ENCODE measurements at regions not wholly inside any gene's neighbourhood (a gene's known extent, or its start where the extent isn't known, plus 50 kb on each side); places are given as distances from the start of the nearest gene placed in this dataset.

DNA sequence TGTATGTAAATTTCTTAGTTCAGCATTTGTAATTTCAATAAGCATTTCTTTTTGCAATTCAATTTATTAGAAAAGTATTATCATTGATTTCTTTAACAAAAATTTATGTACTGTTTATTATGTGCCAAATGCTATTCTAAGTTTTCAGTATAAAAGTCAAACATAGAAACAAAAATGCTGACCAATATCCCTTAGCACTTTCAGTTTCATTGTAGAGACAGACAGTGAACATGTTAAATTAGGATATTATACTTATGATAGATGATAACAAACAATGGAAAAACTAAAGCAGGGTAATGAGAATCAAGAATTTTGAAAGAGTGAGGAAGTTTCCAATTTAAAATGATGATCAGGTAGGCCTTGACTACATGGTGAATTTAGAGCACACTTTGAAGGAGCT is 1106.0 kb downstream of the TAF11L14 start:
- Histone ChIP-seq H3K14ac (ENCODE audit: low read length) (no peak overlapping the region), H4K8ac (ENCODE audit: low read depth, low read length) (no peak overlapping the region), H3K23ac (ENCODE audit: low read length) (no peak overlapping the region), H3K18ac (ENCODE audit: low read length) (no peak overlapping the region), H3K79me2 (ENCODE audit: control insufficient read depth, insufficient read depth, low read length, poor library complexity) (no peaks in the 10 kb centered on the region), H2AK5ac (ENCODE audit: low read length) (no peak overlapping the region), H3K27ac (ENCODE audit: low read depth, low read length) (no peak overlapping the region), H2AFZ (ENCODE audit: insufficient read depth, low read length, poor library complexity) (no peak overlapping the region), H2BK5ac (ENCODE audit: low read depth, low read length, poor library complexity) (no peak overlapping the region), H3K9me3 (ENCODE audit: insufficient read depth, low read depth, low read length) (no peaks in the 10 kb centered on the region), H2BK12ac (ENCODE audit: low read length) (no peak overlapping the region), H3K27me3 (ENCODE audit: insufficient read depth, low read length) (no peaks in the 10 kb centered on the region), H2BK120ac (ENCODE audit: insufficient read depth, low read length, poor library complexity) (no peak overlapping the region), H3K36me3 (ENCODE audit: control insufficient read depth in 1 of 2, insufficient read depth in 2 of 2, low read length in 2 of 2) (no peaks in the 10 kb centered on the region), H3K4ac (ENCODE audit: low read depth, low read length) (no peak overlapping the region), H3K4me3 (ENCODE audit: low read depth, low read length) (no peak overlapping the region), H3K79me1 (ENCODE audit: low read length) (no peaks in the 10 kb centered on the region), H3K4me1 (ENCODE audit: control insufficient read depth in 1 of 2, insufficient read depth in 2 of 2, low read length in 2 of 2) (no peaks in the 10 kb centered on the region), H4K12ac (ENCODE audit: low read depth, low read length) (no peak overlapping the region), H3K9ac (ENCODE audit: low read length) (no peak overlapping the region), H4K91ac (ENCODE audit: low read depth, low read length) (no peak overlapping the region), H3K4me2 (ENCODE audit: low read length) (no peak overlapping the region)
- no peak for DNase-seq

DNA sequence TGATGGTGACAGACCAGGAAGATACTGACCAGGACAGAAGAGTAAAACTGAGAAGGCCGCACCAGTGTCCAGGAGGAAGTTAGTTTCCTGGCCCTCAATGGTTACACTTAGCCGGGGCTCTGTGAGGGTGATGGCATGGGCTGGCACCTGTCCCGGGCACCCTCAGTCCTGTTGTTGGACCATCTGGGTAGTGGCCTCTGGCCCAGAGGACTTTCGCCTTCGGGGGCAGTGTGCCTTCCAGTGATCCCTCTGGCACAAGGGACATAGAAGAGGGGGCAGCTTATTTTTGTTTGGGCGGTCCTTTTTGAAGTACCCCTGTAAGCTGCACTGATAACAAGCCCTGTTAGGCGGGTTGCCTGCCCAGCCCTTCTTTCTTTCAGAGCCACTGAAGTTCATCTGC is 1108.6 kb downstream of the TAF11L14 start:
- Histone ChIP-seq H3K18ac (ENCODE audit: low read length) (no peak overlapping the region), H2BK5ac (ENCODE audit: low read depth, low read length, poor library complexity) (no peak overlapping the region), H4K8ac (ENCODE audit: low read depth, low read length) (no peak overlapping the region), H3K79me2 (ENCODE audit: control insufficient read depth, insufficient read depth, low read length, poor library complexity) (no peaks in the 10 kb centered on the region), H3K27me3 (ENCODE audit: insufficient read depth, low read length) (no peaks in the 10 kb centered on the region), H4K12ac (ENCODE audit: low read depth, low read length) (no peak overlapping the region), H3K14ac (ENCODE audit: low read length) (no peak overlapping the region), H4K91ac (ENCODE audit: low read depth, low read length) (no peak overlapping the region), H2BK12ac (ENCODE audit: low read length) (no peak overlapping the region), H3K4ac (ENCODE audit: low read depth, low read length) (no peak overlapping the region), H2AFZ (ENCODE audit: insufficient read depth, low read length, poor library complexity) (no peak overlapping the region), H3K36me3 (ENCODE audit: control insufficient read depth in 1 of 2, insufficient read depth in 2 of 2, low read length in 2 of 2) (no peaks in the 10 kb centered on the region), H3K9ac (ENCODE audit: low read length) (no peak overlapping the region), H2AK5ac (ENCODE audit: low read length) (no peak overlapping the region), H3K4me2 (ENCODE audit: low read length) (no peak overlapping the region), H3K23ac (ENCODE audit: low read length) (no peak overlapping the region), H3K79me1 (ENCODE audit: low read length) (no peaks in the 10 kb centered on the region), H3K27ac (ENCODE audit: low read depth, low read length) (no peak overlapping the region), H2BK120ac (ENCODE audit: insufficient read depth, low read length, poor library complexity) (no peak overlapping the region), H3K4me1 (ENCODE audit: control insufficient read depth in 1 of 2, insufficient read depth in 2 of 2, low read length in 2 of 2) (no peaks in the 10 kb centered on the region), H3K4me3 (ENCODE audit: low read depth, low read length) (no peak overlapping the region), H3K9me3 (ENCODE audit: insufficient read depth, low read depth, low read length) (no peaks in the 10 kb centered on the region)
- no peak for DNase-seq
- no CpG with 5 or more reads among the region's 7 CpGs for WGBS (ENCODE audit: extremely low coverage, insufficient coverage, insufficient read length)

DNA sequence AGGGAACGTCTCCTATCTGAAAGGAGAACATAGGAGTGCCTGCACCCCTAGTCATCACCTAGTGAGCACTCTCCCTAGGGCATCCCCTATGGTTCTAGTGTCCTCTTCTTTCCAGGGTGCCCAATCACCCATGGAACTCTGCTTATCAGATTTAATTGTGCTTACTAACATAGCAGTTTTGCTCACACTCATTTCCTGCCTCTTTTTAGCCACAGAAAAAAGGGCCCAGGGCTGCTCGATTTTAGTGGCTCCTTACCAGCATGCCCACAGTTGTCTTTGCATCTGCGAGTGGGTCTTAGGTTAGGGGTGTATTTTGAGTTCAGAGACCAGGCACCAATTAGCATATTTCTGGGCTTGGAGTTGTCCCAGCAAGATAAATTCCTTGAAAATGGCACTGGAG is 1110.2 kb downstream of the TAF11L14 start:
- no peak overlapping the region for H4K8ac ChIP-seq (ENCODE audit: low read depth, low read length)
- no peak overlapping the region for H4K91ac ChIP-seq (ENCODE audit: low read depth, low read length)
- no peak for DNase-seq
- H3K4me2 ChIP-seq (ENCODE audit: low read length), result no peak overlapping the region
- no peak overlapping the region for H4K12ac ChIP-seq (ENCODE audit: low read depth, low read length)
- no peak overlapping the region for H3K23ac ChIP-seq (ENCODE audit: low read length)
- no peak overlapping the region for H3K27ac ChIP-seq (ENCODE audit: low read depth, low read length)
- no peak overlapping the region for H3K14ac ChIP-seq (ENCODE audit: low read length)
- no peak overlapping the region for H3K4me3 ChIP-seq (ENCODE audit: low read depth, low read length)
- H3K9me3 ChIP-seq (ENCODE audit: insufficient read depth, low read depth, low read length), result no peaks in the 10 kb centered on the region
- H2BK12ac ChIP-seq (ENCODE audit: low read length), result no peak overlapping the region
- no peaks in the 10 kb centered on the region for H3K27me3 ChIP-seq (ENCODE audit: insufficient read depth, low read length)
- no peak overlapping the region for H3K18ac ChIP-seq (ENCODE audit: low read length)
- WGBS (ENCODE audit: extremely low coverage, insufficient coverage, insufficient read length), result no CpG with 5 or more reads among the region's 3 CpGs
- no peak overlapping the region for H2BK120ac ChIP-seq (ENCODE audit: insufficient read depth, low read length, poor library complexity)
- H3K4ac ChIP-seq (ENCODE audit: low read depth, low read length), result no peak overlapping the region
- no peaks in the 10 kb centered on the region for H3K36me3 ChIP-seq (ENCODE audit: control insufficient read depth in 1 of 2, insufficient read depth in 2 of 2, low read length in 2 of 2)
- no peaks in the 10 kb centered on the region for H3K79me2 ChIP-seq (ENCODE audit: control insufficient read depth, insufficient read depth, low read length, poor library complexity)
- no peak overlapping the region for H3K9ac ChIP-seq (ENCODE audit: low read length)
- H2AK5ac ChIP-seq (ENCODE audit: low read length), result no peak overlapping the region
- H3K4me1 ChIP-seq (ENCODE audit: control insufficient read depth in 1 of 2, insufficient read depth in 2 of 2, low read length in 2 of 2), result no peaks in the 10 kb centered on the region
- H2AFZ ChIP-seq (ENCODE audit: insufficient read depth, low read length, poor library complexity), result no peak overlapping the region
- H2BK5ac ChIP-seq (ENCODE audit: low read depth, low read length, poor library complexity), result no peak overlapping the region
- no peaks in the 10 kb centered on the region for H3K79me1 ChIP-seq (ENCODE audit: low read length)

- Histone ChIP-seq H3K4me2 (ENCODE audit: low read length) (no peak overlapping the region), H2BK12ac (ENCODE audit: low read length) (no peak overlapping the region), H3K36me3 (ENCODE audit: control insufficient read depth in 1 of 2, insufficient read depth in 2 of 2, low read length in 2 of 2) (no peaks in the 10 kb centered on the region), H3K18ac (ENCODE audit: low read length) (no peak overlapping the region), H3K4me3 (ENCODE audit: low read depth, low read length) (no peak overlapping the region), H4K8ac (ENCODE audit: low read depth, low read length) (no peak overlapping the region), H3K4me1 (ENCODE audit: control insufficient read depth in 1 of 2, insufficient read depth in 2 of 2, low read length in 2 of 2) (no peaks in the 10 kb centered on the region), H3K79me1 (ENCODE audit: low read length) (no peaks in the 10 kb centered on the region), H4K91ac (ENCODE audit: low read depth, low read length) (no peak overlapping the region), H3K9me3 (ENCODE audit: insufficient read depth, low read depth, low read length) (no peaks in the 10 kb centered on the region), H2AFZ (ENCODE audit: insufficient read depth, low read length, poor library complexity) (no peak overlapping the region), H2BK120ac (ENCODE audit: insufficient read depth, low read length, poor library complexity) (no peak overlapping the region), H4K12ac (ENCODE audit: low read depth, low read length) (no peak overlapping the region), H3K79me2 (ENCODE audit: control insufficient read depth, insufficient read depth, low read length, poor library complexity) (no peaks in the 10 kb centered on the region), H3K4ac (ENCODE audit: low read depth, low read length) (no peak overlapping the region), H2BK5ac (ENCODE audit: low read depth, low read length, poor library complexity) (no peak overlapping the region), H3K27ac (ENCODE audit: low read depth, low read length) (no peak overlapping the region), H3K14ac (ENCODE audit: low read length) (no peak overlapping the region), H3K27me3 (ENCODE audit: insufficient read depth, low read length) (no peaks in the 10 kb centered on the region), H3K23ac (ENCODE audit: low read length) (no peak overlapping the region), H3K9ac (ENCODE audit: low read length) (no peak overlapping the region), H2AK5ac (ENCODE audit: low read length) (no peak overlapping the region)
- no CpG with 5 or more reads among the region's 13 CpGs for WGBS (ENCODE audit: extremely low coverage, insufficient coverage, insufficient read length)
- peak in 1 of 2 donors; percentile 21 for DNase-seq
Measured at GRCh38 chr5:18745042-18745987, 1111.1 kb downstream of the TAF11L14 start.

Measured in trophoblast cell (in vitro differentiated cells and primary cell).